ENCODE measurements at regions not wholly inside any gene's neighbourhood (a gene's known extent, or its start where the extent isn't known, plus 50 kb on each side); places are given as distances from the start of the nearest gene placed in this dataset.
"Not testable (repeated sequence)": the region's sequence is repeated elsewhere in the genome, so short reads cannot be mapped to it uniquely, and the experiment has no call there.

- Mint-ChIP-seq H3K27me3 (peaks cover 23% of the 10 kb centered on the region), H3K4me3 (no peak overlapping the region), H3K36me3 (no peaks in the 10 kb centered on the region), H3K9me3 (no peaks in the 10 kb centered on the region), H3K4me1 (peaks cover 2% of the 10 kb centered on the region), H3K27ac (no peak overlapping the region)
- DNase-seq (no peak), ATAC-seq (ENCODE audit: low read depth) (no peak)
- POLR2A ChIA-PET = no interaction called here
Observed at GRCh38 chr2:105478670-105479069, 79.8 kb upstream of the FHL2 start.

GRCh38 chr2:105477050-105477620 is 78.3 kb upstream of the FHL2 start:
- H3K4me1 Mint-ChIP-seq; H3K36me3 Mint-ChIP-seq; H3K9me3 Mint-ChIP-seq; DNase-seq; ATAC-seq (ENCODE audit: low read depth); H3K4me3 Mint-ChIP-seq; H3K27ac Mint-ChIP-seq; POLR2A ChIA-PET: not testable (repeated sequence)
- H3K27me3 Mint-ChIP-seq = peaks cover 29% of the 10 kb centered on the region

- Mint-ChIP-seq H3K4me1 (peaks cover 12% of the 10 kb centered on the region), H3K9me3 (no peaks in the 10 kb centered on the region), H3K4me3 (no peak overlapping the region), H3K27ac (no peak overlapping the region), H3K27me3 (peaks cover 13% of the 10 kb centered on the region), H3K36me3 (no peaks in the 10 kb centered on the region)
- ATAC-seq (ENCODE audit: low read depth) (no peak), DNase-seq (no peak)
- POLR2A ChIA-PET = no interaction called here
Observed at GRCh38 chr2:105473011-105473410, 74.2 kb upstream of the FHL2 start.

- Mint-ChIP-seq H3K27me3 (peaks cover 15% of the 10 kb centered on the region), H3K4me3 (no peak overlapping the region), H3K36me3 (no peaks in the 10 kb centered on the region), H3K9me3 (no peaks in the 10 kb centered on the region), H3K27ac (peak overlapping the region; percentile 18), H3K4me1 (peaks cover 18% of the 10 kb centered on the region)
- DNase-seq (no peak), ATAC-seq (ENCODE audit: low read depth) (no peak)
- POLR2A ChIA-PET = no interaction called here
Observed at GRCh38 chr2:105470979-105471378, 72.1 kb upstream of the FHL2 start.

- H3K4me3 Mint-ChIP-seq = no peak overlapping the region
- POLR2A ChIA-PET = no interaction called here
- H3K36me3 Mint-ChIP-seq = no peaks in the 10 kb centered on the region
- peaks cover 18% of the 10 kb centered on the region for H3K4me1 Mint-ChIP-seq
- H3K27me3 Mint-ChIP-seq = peaks cover 24% of the 10 kb centered on the region
- H3K9me3 Mint-ChIP-seq = no peaks in the 10 kb centered on the region
- no peak overlapping the region for H3K27ac Mint-ChIP-seq
- DNase-seq = no peak
- no peak for ATAC-seq (ENCODE audit: low read depth)
Observed at GRCh38 chr2:105469781-105470180, 70.9 kb upstream of the FHL2 start.

GRCh38 chr2:105468582-105469042 is 69.8 kb upstream of the FHL2 start:
- DNase-seq (no peak), ATAC-seq (ENCODE audit: low read depth) (peak; percentile 21)
- peaks cover 30% of the 10 kb centered on the region for H3K27me3 Mint-ChIP-seq
- H3K36me3 Mint-ChIP-seq = no peaks in the 10 kb centered on the region
- peaks cover 16% of the 10 kb centered on the region for H3K4me1 Mint-ChIP-seq
- peak overlapping the region; percentile 49 for H3K4me3 Mint-ChIP-seq
- peak overlapping the region; percentile 82 for H3K27ac Mint-ChIP-seq
- POLR2A ChIA-PET = no interaction called here
- H3K9me3 Mint-ChIP-seq = no peaks in the 10 kb centered on the region

- H3K4me3 Mint-ChIP-seq = no peak overlapping the region
- POLR2A ChIA-PET = no interaction called here
- ATAC-seq (ENCODE audit: low read depth) (no peak), DNase-seq (no peak)
- peaks cover 27% of the 10 kb centered on the region for H3K27me3 Mint-ChIP-seq
- H3K9me3 Mint-ChIP-seq = no peaks in the 10 kb centered on the region
- no peak overlapping the region for H3K27ac Mint-ChIP-seq
- H3K4me1 Mint-ChIP-seq = peaks cover 13% of the 10 kb centered on the region
- no peaks in the 10 kb centered on the region for H3K36me3 Mint-ChIP-seq
Observed at GRCh38 chr2:105464325-105464724, 65.5 kb upstream of the FHL2 start.

GRCh38 chr2:105460048-105460732 is 61.3 kb upstream of the FHL2 start:
- H3K4me3 Mint-ChIP-seq = no peak overlapping the region
- H3K36me3 Mint-ChIP-seq = no peaks in the 10 kb centered on the region
- H3K27ac Mint-ChIP-seq = no peak overlapping the region
- H3K4me1 Mint-ChIP-seq = no peaks in the 10 kb centered on the region
- H3K9me3 Mint-ChIP-seq = peaks cover 1% of the 10 kb centered on the region
- peaks cover 26% of the 10 kb centered on the region for H3K27me3 Mint-ChIP-seq
- DNase-seq (no peak), ATAC-seq (ENCODE audit: low read depth) (no peak)
- POLR2A ChIA-PET = no interaction called here

GRCh38 chr2:105458076-105458475 is 59.2 kb upstream of the FHL2 start:
- Mint-ChIP-seq H3K4me1 (no peaks in the 10 kb centered on the region), H3K27ac (no peak overlapping the region)
- POLR2A ChIA-PET = no interaction called here

GRCh38 chr2:105455488-105456003 is 56.7 kb upstream of the FHL2 start:
- Mint-ChIP-seq H3K4me1 (no peaks in the 10 kb centered on the region), H3K9me3 (peaks cover 1% of the 10 kb centered on the region), H3K27me3 (peaks cover 15% of the 10 kb centered on the region), H3K4me3 (no peak overlapping the region), H3K36me3 (no peaks in the 10 kb centered on the region), H3K27ac (no peak overlapping the region)
- no peak for ATAC-seq (ENCODE audit: low read depth)
- POLR2A ChIA-PET = no interaction called here
- no peak for DNase-seq

More at GRCh38 chr2:105458076-105458475, 59.2 kb upstream of the FHL2 start:
- ATAC-seq (ENCODE audit: low read depth) (no peak), DNase-seq (no peak)
- Mint-ChIP-seq H3K9me3 (peaks cover 1% of the 10 kb centered on the region), H3K4me3 (no peak overlapping the region), H3K27me3 (peaks cover 15% of the 10 kb centered on the region), H3K36me3 (no peaks in the 10 kb centered on the region)

- H3K36me3 Mint-ChIP-seq = no peaks in the 10 kb centered on the region
- no peak overlapping the region for H3K4me3 Mint-ChIP-seq
- H3K4me1 Mint-ChIP-seq = no peaks in the 10 kb centered on the region
- H3K9me3 Mint-ChIP-seq = peaks cover 1% of the 10 kb centered on the region
- no peak for ATAC-seq (ENCODE audit: low read depth)
- DNase-seq = no peak
- H3K27ac Mint-ChIP-seq = no peak overlapping the region
- H3K27me3 Mint-ChIP-seq = peaks cover 16% of the 10 kb centered on the region
- POLR2A ChIA-PET = no interaction called here
Observed at GRCh38 chr2:105454801-105455485, 56.1 kb upstream of the FHL2 start.

- POLR2A ChIA-PET = no interaction called here
- H3K9me3 Mint-ChIP-seq = no peaks in the 10 kb centered on the region
- H3K4me3 Mint-ChIP-seq = no peak overlapping the region
- H3K27ac Mint-ChIP-seq = no peak overlapping the region
- ATAC-seq (ENCODE audit: low read depth) (no peak), DNase-seq (no peak)
- no peaks in the 10 kb centered on the region for H3K36me3 Mint-ChIP-seq
- peaks cover 33% of the 10 kb centered on the region for H3K27me3 Mint-ChIP-seq
- H3K4me1 Mint-ChIP-seq = no peaks in the 10 kb centered on the region
Observed at GRCh38 chr2:105451571-105452166, 52.8 kb upstream of the FHL2 start.

GRCh38 chr2:105450471-105450870 is 51.6 kb upstream of the FHL2 start:
- Mint-ChIP-seq H3K9me3 (no peaks in the 10 kb centered on the region), H3K27me3 (peaks cover 27% of the 10 kb centered on the region), H3K4me3 (no peak overlapping the region), H3K27ac (no peak overlapping the region), H3K36me3 (no peaks in the 10 kb centered on the region), H3K4me1 (no peaks in the 10 kb centered on the region)
- POLR2A ChIA-PET = no interaction called here
- ATAC-seq (ENCODE audit: low read depth) (no peak), DNase-seq (no peak)
